NCI-H2227 treated with DMSO at 0.1 percent for 48 hours (cell line): ENCODE measurements at regions not wholly inside any gene's neighbourhood (a gene's known extent, or its start where the extent isn't known, plus 50 kb on each side); places are given as distances from the start of the nearest gene placed in this dataset.
"Not testable (repeated sequence)": the region's sequence is repeated elsewhere in the genome, so short reads cannot be mapped to it uniquely, and the experiment has no call there.

Source experiments
- DNase-seq: peaks from one replicate; lab custom pipeline; 2025; lab: John Stamatoyannopoulos, UW

- DNase-seq: no peak
Observed at GRCh38 chr13:19062019-19062646, 119.5 kb downstream of the TUBA3C start.

GRCh38 chr13:19061278-19061677, 120.3 kb downstream of the TUBA3C start:
- DNase-seq: no peak

- DNase-seq: no peak
Observed at GRCh38 chr13:19060311-19061002, 121.2 kb downstream of the TUBA3C start.

GRCh38 chr13:19059016-19059780, 122.4 kb downstream of the TUBA3C start:
- no peak for DNase-seq

GRCh38 chr13:19058566-19058965, 123.1 kb downstream of the TUBA3C start:
- DNase-seq: no peak

GRCh38 chr13:19057588-19058340, 123.9 kb downstream of the TUBA3C start:
- no peak for DNase-seq

- DNase-seq: no peak
Observed at GRCh38 chr13:19056984-19057490, 124.6 kb downstream of the TUBA3C start.

- no peak for DNase-seq
Observed at GRCh38 chr13:19056355-19056880, 125.2 kb downstream of the TUBA3C start.

GRCh38 chr13:19055611-19056010, 126.0 kb downstream of the TUBA3C start:
- no peak for DNase-seq

- no peak for DNase-seq
Observed at GRCh38 chr13:19053561-19053960, 128.1 kb downstream of the TUBA3C start.

- no peak for DNase-seq
Observed at GRCh38 chr13:19052931-19053330, 128.7 kb downstream of the TUBA3C start.

- no peak for DNase-seq
Observed at GRCh38 chr13:19052180-19052579, 129.4 kb downstream of the TUBA3C start.

GRCh38 chr13:19050901-19051300, 130.7 kb downstream of the TUBA3C start:
- DNase-seq: no peak

GRCh38 chr13:19049624-19050023, 132.0 kb downstream of the TUBA3C start:
- not testable (repeated sequence) for DNase-seq

- DNase-seq: no peak
Observed at GRCh38 chr13:19048381-19048780, 133.2 kb downstream of the TUBA3C start.

- no peak for DNase-seq
Observed at GRCh38 chr13:19023115-19023514, 158.5 kb downstream of the TUBA3C start.

GRCh38 chr13:19020988-19021387, 160.6 kb downstream of the TUBA3C start:
- DNase-seq: no peak

- DNase-seq: no peak
Observed at GRCh38 chr13:18998389-18998788, 183.2 kb downstream of the TUBA3C start.

- no peak for DNase-seq
Observed at GRCh38 chr13:18996627-18997051, 185.0 kb downstream of the TUBA3C start.

GRCh38 chr13:18996221-18996620, 185.4 kb downstream of the TUBA3C start:
- no peak for DNase-seq

GRCh38 chr13:18995259-18995873, 186.3 kb downstream of the TUBA3C start:
- DNase-seq: no peak
